Chondrocyte (in vitro differentiated cells): ENCODE measurements at regions not wholly inside any gene's neighbourhood (a gene's known extent, or its start where the extent isn't known, plus 50 kb on each side); places are given as distances from the start of the nearest gene placed in this dataset.

Experiments used
- DNase-seq: peaks from one replicate; pipeline ENCODE4 v3.0.0; 2021; ENCODE audit warnings: mixed read lengths, low spot score
- H3K27ac Mint-ChIP-seq: one replicate; pipeline ENCODE4 v1.8.0; 2021; ENCODE audit warnings: mild to moderate bottlenecking, moderate library complexity, mixed read lengths; ENCODE audit not compliant: unreplicated experiment
- H3K27me3 Mint-ChIP-seq: 2 replicates; pipeline ENCODE4 v1.8.0; 2021; ENCODE audit warnings: low read depth, mixed read lengths
- H3K36me3 Mint-ChIP-seq: 2 replicates; pipeline ENCODE4 v1.8.0; 2021; ENCODE audit warnings: low read depth, mixed read lengths
- H3K4me1 Mint-ChIP-seq: 2 replicates; pipeline ENCODE4 v1.8.0; 2021; ENCODE audit warnings: low read depth, mild to moderate bottlenecking, mixed read lengths
- H3K4me3 Mint-ChIP-seq: one replicate; pipeline ENCODE4 v1.8.0; 2021; ENCODE audit warnings: mild to moderate bottlenecking, moderate library complexity, mixed read lengths; ENCODE audit not compliant: unreplicated experiment
- H3K9me3 Mint-ChIP-seq: 2 replicates; pipeline ENCODE4 v1.8.0; 2021; ENCODE audit warnings: low read depth, mixed read lengths
- CTCF ChIP-seq: fragments of 200-600 bp; sonication (generic); IDR thresholded peaks from 2 replicates; pipeline ENCODE4 v1.5.0; 2021; ENCODE audit warnings: antibody characterized with exemption, mild to moderate bottlenecking, moderate library complexity

DNA sequence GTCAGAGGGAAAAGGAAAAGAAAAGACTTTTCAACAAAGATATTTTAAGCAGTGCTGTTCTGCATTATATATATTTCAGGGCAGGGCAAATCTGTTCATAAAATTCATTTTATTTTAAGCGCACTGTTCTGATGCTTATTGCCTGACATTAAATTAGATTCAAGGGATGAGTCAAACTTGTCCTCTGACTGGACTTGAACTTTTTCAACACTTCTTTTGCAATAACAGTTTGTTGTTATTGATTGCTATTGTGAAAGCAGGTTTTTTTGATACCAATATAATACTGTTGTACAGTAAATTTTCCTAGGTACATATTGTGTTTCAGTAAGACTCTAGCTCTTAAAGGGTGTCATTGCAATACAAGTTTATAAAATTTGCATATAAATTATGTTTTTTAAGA lies 481.3 kb downstream of the NAF1 start:
- Mint-ChIP-seq H3K9me3 (no peaks in the 10 kb centered on the region), H3K36me3 (no peaks in the 10 kb centered on the region), H3K27ac (no peak overlapping the region), H3K4me1 (peaks cover 15% of the 10 kb centered on the region), H3K4me3 (no peak overlapping the region), H3K27me3 (no peaks in the 10 kb centered on the region)
- DNase-seq = no peak
- no peak for TF ChIP-seq CTCF

- no peak for TF ChIP-seq CTCF
- peaks cover under 1% of the 10 kb centered on the region for H3K9me3 Mint-ChIP-seq
- no peaks in the 10 kb centered on the region for H3K36me3 Mint-ChIP-seq
- no peak overlapping the region for H3K4me3 Mint-ChIP-seq
- DNase-seq = no peak
- H3K4me1 Mint-ChIP-seq = peaks cover 15% of the 10 kb centered on the region
- no peak overlapping the region for H3K27ac Mint-ChIP-seq
- H3K27me3 Mint-ChIP-seq = no peaks in the 10 kb centered on the region
Measured at GRCh38 chr4:162684998-162685397, 481.7 kb downstream of the NAF1 start.

DNA sequence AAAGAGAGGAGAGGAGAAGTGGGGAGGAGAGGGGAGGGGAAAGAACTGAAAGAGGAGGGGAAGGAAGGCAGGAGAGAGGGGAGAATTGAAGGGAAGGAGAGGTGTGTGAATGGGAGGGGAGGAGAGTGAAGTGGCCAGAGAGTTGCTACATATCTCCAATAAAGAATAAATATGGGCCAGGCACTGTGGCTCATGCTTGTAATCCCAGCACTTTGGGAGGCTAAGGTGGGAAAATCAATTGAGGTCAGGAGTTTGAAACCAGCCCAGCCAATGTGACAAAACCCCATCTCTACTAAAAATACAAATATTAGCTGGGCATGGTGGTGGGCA lies 482.4 kb downstream of the NAF1 start:
- H3K27me3 Mint-ChIP-seq = no peaks in the 10 kb centered on the region
- no peaks in the 10 kb centered on the region for H3K36me3 Mint-ChIP-seq
- no peak for TF ChIP-seq CTCF
- peaks cover 15% of the 10 kb centered on the region for H3K4me1 Mint-ChIP-seq
- no peak overlapping the region for H3K4me3 Mint-ChIP-seq
- no peak for DNase-seq
- H3K9me3 Mint-ChIP-seq = peaks cover 7% of the 10 kb centered on the region
- no peak overlapping the region for H3K27ac Mint-ChIP-seq

DNA sequence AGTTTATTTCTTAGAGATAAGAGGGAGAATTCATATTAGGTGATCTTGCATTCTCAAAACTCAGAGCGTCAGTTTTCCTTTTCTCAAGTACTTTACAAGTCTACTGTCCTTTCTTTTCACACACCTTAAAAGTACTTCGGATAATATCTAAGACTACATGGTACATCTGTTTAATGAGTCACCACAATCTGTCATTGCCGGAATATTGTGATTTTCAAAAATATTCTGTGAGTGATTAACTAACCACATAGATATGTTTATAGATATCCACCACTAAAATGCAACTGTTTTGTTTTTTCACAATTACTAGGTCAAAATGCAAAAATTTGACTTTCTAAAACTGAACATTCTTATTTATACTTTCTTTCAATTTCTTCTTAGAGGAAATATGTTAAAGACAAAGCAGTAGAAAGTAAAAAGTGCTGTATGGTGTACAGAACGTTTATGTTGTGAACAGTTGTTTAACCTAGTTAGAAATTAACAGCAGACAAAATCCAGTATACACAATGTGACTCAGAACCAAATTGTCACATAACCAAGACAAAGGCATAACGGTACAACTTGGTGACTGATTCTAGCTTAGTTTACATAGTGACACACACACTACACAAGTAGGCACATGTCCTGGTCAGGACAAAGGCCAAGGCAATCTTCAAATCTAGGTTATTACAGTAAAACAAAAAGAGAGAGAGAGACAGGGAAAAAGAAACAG lies 482.9 kb downstream of the NAF1 start:
- DNase-seq = no peak
- no peaks in the 10 kb centered on the region for H3K36me3 Mint-ChIP-seq
- no peak overlapping the region for H3K4me3 Mint-ChIP-seq
- H3K27me3 Mint-ChIP-seq = no peaks in the 10 kb centered on the region
- peaks cover 15% of the 10 kb centered on the region for H3K4me1 Mint-ChIP-seq
- TF ChIP-seq CTCF = no peak
- H3K9me3 Mint-ChIP-seq = peaks cover 13% of the 10 kb centered on the region
- H3K27ac Mint-ChIP-seq = no peak overlapping the region

- Mint-ChIP-seq H3K36me3 (no peaks in the 10 kb centered on the region), H3K27ac (no peak overlapping the region), H3K4me1 (peaks cover 15% of the 10 kb centered on the region), H3K27me3 (no peaks in the 10 kb centered on the region), H3K9me3 (peaks cover 24% of the 10 kb centered on the region), H3K4me3 (no peak overlapping the region)
- DNase-seq = no peak
- TF ChIP-seq CTCF = no peak
Measured at GRCh38 chr4:162682651-162683050, 484.0 kb downstream of the NAF1 start.
